MM.1S (cell line): ENCODE measurements at regions not wholly inside any gene's neighbourhood (a gene's known extent, or its start where the extent isn't known, plus 50 kb on each side); places are given as distances from the start of the nearest gene placed in this dataset.

Experiments
- DNase-seq: peaks from one replicate; pipeline ENCODE4 v3.0.0-alpha.2; 2015
- H2AFZ ChIP-seq: fragments of 300-600 bp; sonication (generic); 2 replicates; pipeline ENCODE4 v1.6.0; 2016; ENCODE audit warnings: antibody characterized with exemption, low read length
- H3F3A ChIP-seq: fragments of 300-600 bp; sonication (generic); 2 replicates; pipeline ENCODE4 v1.6.1; 2016; ENCODE audit warnings: mild to moderate bottlenecking, antibody characterized with exemption, low read length, moderate library complexity, mixed read lengths; ENCODE audit not compliant: insufficient read depth
- H3K27ac ChIP-seq: fragments of 300-600 bp; sonication (generic); 2 replicates; pipeline ENCODE4 v1.5.1; 2016; ENCODE audit warnings: mild to moderate bottlenecking, low read length
- H3K27me3 ChIP-seq: fragments of 300-600 bp; sonication (generic); replicated peaks from 2 replicates; pipeline ENCODE4 v1.6.0; 2016; ENCODE audit warnings: low read length; ENCODE audit not compliant: insufficient read depth
- H3K36me3 ChIP-seq: fragments of 300-600 bp; sonication (generic); replicated peaks from 2 replicates; pipeline ENCODE4 v1.6.1; 2016; ENCODE audit warnings: mild to moderate bottlenecking, low read length, mixed read lengths; ENCODE audit not compliant: insufficient read depth
- H3K4me1 ChIP-seq: fragments of 300-600 bp; sonication (generic); 2 replicates; pipeline ENCODE4 v1.6.1; 2016; ENCODE audit warnings: low read length, mixed read lengths
- H3K4me2 ChIP-seq: fragments of 300-600 bp; sonication (generic); 2 replicates; pipeline ENCODE4 v1.6.0; 2016; ENCODE audit warnings: low read depth, low read length
- H3K4me3 ChIP-seq: fragments of 300-600 bp; sonication (generic); 2 replicates; pipeline ENCODE4 v1.5.1; 2016; ENCODE audit warnings: low read length, mixed read lengths
- H3K79me2 ChIP-seq: fragments of 300-600 bp; sonication (generic); 2 replicates; pipeline ENCODE4 v1.6.1; 2016; ENCODE audit warnings: mixed run types, low read length, mixed read lengths
- H3K9ac ChIP-seq: fragments of 300-600 bp; sonication (generic); 2 replicates; pipeline ENCODE4 v1.6.1; 2016; ENCODE audit warnings: low read length, mixed read lengths
- H3K9me2 ChIP-seq: fragments of 300-600 bp; sonication (generic); replicated peaks from 2 replicates; pipeline ENCODE4 v1.6.1; 2016; ENCODE audit warnings: mild to moderate bottlenecking, low read length, mixed read lengths; ENCODE audit not compliant: insufficient read depth
- H3K9me3 ChIP-seq: fragments of 300-600 bp; sonication (generic); replicated peaks from 2 replicates; pipeline ENCODE4 v1.6.1; 2016; ENCODE audit warnings: mild to moderate bottlenecking, low read length, mixed read lengths; ENCODE audit not compliant: insufficient read depth
- H4K20me1 ChIP-seq: fragments of 300-600 bp; sonication (generic); 2 replicates; pipeline ENCODE4 v1.6.1; 2016; ENCODE audit warnings: mild to moderate bottlenecking, low read length, moderate library complexity, mixed read lengths; ENCODE audit not compliant: insufficient read depth
- CTCF ChIP-seq: fragments of 300-600 bp; sonication (generic); IDR thresholded peaks from 2 replicates; pipeline ENCODE4 v1.5.1; 2016; ENCODE audit warnings: antibody characterized with exemption, low read length, mixed read lengths
- EZH2 ChIP-seq: fragments of 300-600 bp; sonication (generic); optimal IDR thresholded peaks from 2 replicates; pipeline ENCODE3; 2017; ENCODE audit warnings: low read depth, mild to moderate bottlenecking, antibody characterized with exemption, low read length, mixed read lengths
- EZH2phosphoT487 ChIP-seq: fragments of 300-600 bp; sonication (generic); IDR thresholded peaks from 2 replicates; pipeline ENCODE4 v1.6.1; 2018; ENCODE audit warnings: antibody characterized with exemption, low read length

GRCh38 chr6:50217841-50218240 lies 168.1 kb upstream of the DEFB112 start:
- Histone ChIP-seq H3K27me3 (no peaks in the 10 kb centered on the region), H3K4me3 (no peak overlapping the region), H3K9ac (no peak overlapping the region), H4K20me1 (no peaks in the 10 kb centered on the region), H3K9me3 (no peaks in the 10 kb centered on the region), H3K79me2 (no peaks in the 10 kb centered on the region), H3F3A (no peaks in the 10 kb centered on the region), H3K4me1 (no peaks in the 10 kb centered on the region), H2AFZ (no peak overlapping the region), H3K9me2 (no peaks in the 10 kb centered on the region), H3K4me2 (no peak overlapping the region), H3K27ac (no peak overlapping the region), H3K36me3 (no peaks in the 10 kb centered on the region)
- TF ChIP-seq EZH2 (no peak), CTCF (no peak), EZH2phosphoT487 (no peak)
- no peak for DNase-seq

- H3K4me1 ChIP-seq, result no peaks in the 10 kb centered on the region
- H3K9me2 ChIP-seq, result no peaks in the 10 kb centered on the region
- no peak for TF ChIP-seq EZH2
- H3K27ac ChIP-seq, result no peak overlapping the region
- H3K4me3 ChIP-seq, result no peak overlapping the region
- H2AFZ ChIP-seq, result 0 out of 2 replicates have a peak overlapping the region, but pooled peaks have one; percentile 8
- DNase-seq, result peak; percentile 24
- no peaks in the 10 kb centered on the region for H3K79me2 ChIP-seq
- H3F3A ChIP-seq, result no peaks in the 10 kb centered on the region
- no peak overlapping the region for H3K9ac ChIP-seq
- no peaks in the 10 kb centered on the region for H3K36me3 ChIP-seq
- H3K4me2 ChIP-seq, result 0 out of 2 replicates have a peak overlapping the region, but pooled peaks have one; percentile 12
- no peaks in the 10 kb centered on the region for H4K20me1 ChIP-seq
- H3K27me3 ChIP-seq, result no peaks in the 10 kb centered on the region
- no peaks in the 10 kb centered on the region for H3K9me3 ChIP-seq
These were observed 186.4 kb upstream of the DEFB112 start for GRCh38 chr6:50236164-50236563.

- no peak overlapping the region for H3K9ac ChIP-seq
- no peaks in the 10 kb centered on the region for H3F3A ChIP-seq
- no peak overlapping the region for H3K4me3 ChIP-seq
- H3K9me2 ChIP-seq, result no peaks in the 10 kb centered on the region
- no peaks in the 10 kb centered on the region for H3K79me2 ChIP-seq
- no peaks in the 10 kb centered on the region for H3K9me3 ChIP-seq
- no peak overlapping the region for H2AFZ ChIP-seq
- no peaks in the 10 kb centered on the region for H4K20me1 ChIP-seq
- DNase-seq, result no peak
- H3K27ac ChIP-seq, result no peak overlapping the region
- no peaks in the 10 kb centered on the region for H3K36me3 ChIP-seq
- H3K4me1 ChIP-seq, result no peaks in the 10 kb centered on the region
- no peaks in the 10 kb centered on the region for H3K27me3 ChIP-seq
- TF ChIP-seq CTCF, result no peak
- TF ChIP-seq EZH2, result no peak
- no peak for TF ChIP-seq EZH2phosphoT487
- H3K4me2 ChIP-seq, result no peak overlapping the region
These were observed 190.1 kb upstream of the DEFB112 start for GRCh38 chr6:50239853-50240252.

GRCh38 chr6:50240986-50241385 lies 191.3 kb upstream of the DEFB112 start:
- H4K20me1 ChIP-seq, result no peaks in the 10 kb centered on the region
- TF ChIP-seq EZH2phosphoT487, result no peak
- no peak for TF ChIP-seq CTCF
- no peak for TF ChIP-seq EZH2

More at GRCh38 chr6:50240986-50241385, 191.3 kb upstream of the DEFB112 start:
- H3K4me3 ChIP-seq, result no peak overlapping the region
- no peaks in the 10 kb centered on the region for H3F3A ChIP-seq
- H3K9ac ChIP-seq, result no peak overlapping the region
- no peaks in the 10 kb centered on the region for H3K9me2 ChIP-seq
- no peaks in the 10 kb centered on the region for H3K79me2 ChIP-seq
- no peak overlapping the region for H3K27ac ChIP-seq
- H3K4me1 ChIP-seq, result no peaks in the 10 kb centered on the region
- no peaks in the 10 kb centered on the region for H3K27me3 ChIP-seq
- no peaks in the 10 kb centered on the region for H3K9me3 ChIP-seq
- no peak overlapping the region for H2AFZ ChIP-seq
- H3K36me3 ChIP-seq, result no peaks in the 10 kb centered on the region
- no peak for DNase-seq
- H3K4me2 ChIP-seq, result no peak overlapping the region
